Left kidney (tissue), 1 donor: ENCODE measurements at regions not wholly inside any gene's neighbourhood (a gene's known extent, or its start where the extent isn't known, plus 50 kb on each side); places are given as distances from the start of the nearest gene placed in this dataset.

ENCODE experiments used
- DNase-seq: peaks from one replicate; pipeline ENCODE4 v3.0.0-alpha.2; 2013

GRCh38 chr7:136665878-136666509, 202.5 kb upstream of the CHRM2 start:
- DNase-seq: no peak

- DNase-seq: no peak
Observed at GRCh38 chr7:136664537-136664936, 203.9 kb upstream of the CHRM2 start.

GRCh38 chr7:136657482-136657921, 210.9 kb upstream of the CHRM2 start:
- DNase-seq: no peak

DNA sequence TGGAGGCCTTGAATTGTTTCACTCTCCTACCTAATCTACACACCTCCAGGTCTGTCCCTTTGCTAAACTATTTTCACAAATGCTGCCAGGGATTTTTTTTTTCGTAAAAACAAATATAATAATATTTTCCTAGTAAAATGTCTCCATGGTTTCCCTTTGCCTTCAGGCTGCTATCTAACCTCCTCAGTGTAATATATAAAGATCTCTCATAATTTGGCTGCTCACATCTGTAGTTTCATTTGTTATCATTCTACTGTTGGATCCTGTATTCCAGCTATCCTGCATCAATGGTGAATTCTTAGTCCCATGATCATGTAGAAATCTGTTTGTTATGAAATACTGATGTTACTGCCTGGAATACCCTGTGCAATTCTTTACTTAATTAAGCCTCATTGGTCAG, 211.9 kb upstream of the CHRM2 start:
- DNase-seq: no peak

GRCh38 chr7:136655414-136655813, 213.0 kb upstream of the CHRM2 start:
- DNase-seq: no peak

- no peak for DNase-seq
Observed at GRCh38 chr7:136654406-136654805, 214.0 kb upstream of the CHRM2 start.

DNA sequence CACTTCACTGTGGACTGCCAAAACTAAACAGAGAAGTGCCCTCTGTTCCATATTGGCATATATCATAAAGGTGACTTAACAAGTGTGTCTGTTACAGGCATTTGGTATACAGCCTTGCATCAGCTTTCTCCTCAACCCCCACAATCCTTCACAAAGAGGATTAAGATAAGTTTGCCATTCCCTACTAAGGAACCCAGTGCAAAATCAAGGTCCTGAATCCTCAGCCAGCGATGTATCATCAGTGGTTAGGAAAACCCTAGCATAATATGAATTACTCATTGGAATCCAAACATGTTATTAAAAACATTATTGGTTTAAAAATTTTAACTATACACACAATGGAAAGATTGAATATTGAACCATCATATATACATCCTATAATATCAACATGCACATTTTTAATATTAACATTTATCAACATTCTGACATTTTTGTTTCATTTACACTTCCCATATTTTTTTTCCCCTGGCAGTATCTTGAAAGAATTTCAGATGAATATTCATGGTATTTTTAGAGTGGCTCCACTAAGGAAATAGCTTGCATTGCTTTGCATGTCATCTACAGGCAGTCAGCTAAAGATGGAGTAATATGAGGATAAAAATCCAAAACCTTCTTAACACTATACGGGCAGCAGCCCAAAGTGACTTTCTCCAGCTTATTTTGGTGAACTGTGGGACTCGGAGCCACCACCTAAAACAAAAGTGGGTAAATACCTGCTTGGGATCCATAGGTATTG, 215.6 kb upstream of the CHRM2 start:
- no peak for DNase-seq

GRCh38 chr7:136640977-136641376, 227.5 kb upstream of the CHRM2 start:
- no peak for DNase-seq

DNA sequence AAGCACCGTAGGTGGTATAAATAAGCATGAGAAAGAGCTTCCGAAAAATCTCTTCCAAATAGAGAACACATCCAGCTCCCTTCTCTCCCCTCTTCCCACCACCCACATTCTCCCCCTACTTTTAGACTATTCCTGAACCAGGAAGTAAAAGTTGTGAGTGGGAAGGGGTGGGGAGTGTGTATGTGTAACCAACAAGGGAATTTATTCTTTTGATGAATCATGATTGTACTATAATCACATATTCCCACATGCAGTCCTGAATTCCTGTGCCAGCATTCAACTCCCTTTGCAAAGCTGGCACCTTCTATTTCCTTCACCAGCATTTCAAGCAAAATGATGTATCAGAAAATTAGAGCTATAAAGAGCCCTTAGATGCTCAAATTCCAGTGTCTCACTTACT, 230.6 kb upstream of the CHRM2 start:
- DNase-seq: no peak

DNA sequence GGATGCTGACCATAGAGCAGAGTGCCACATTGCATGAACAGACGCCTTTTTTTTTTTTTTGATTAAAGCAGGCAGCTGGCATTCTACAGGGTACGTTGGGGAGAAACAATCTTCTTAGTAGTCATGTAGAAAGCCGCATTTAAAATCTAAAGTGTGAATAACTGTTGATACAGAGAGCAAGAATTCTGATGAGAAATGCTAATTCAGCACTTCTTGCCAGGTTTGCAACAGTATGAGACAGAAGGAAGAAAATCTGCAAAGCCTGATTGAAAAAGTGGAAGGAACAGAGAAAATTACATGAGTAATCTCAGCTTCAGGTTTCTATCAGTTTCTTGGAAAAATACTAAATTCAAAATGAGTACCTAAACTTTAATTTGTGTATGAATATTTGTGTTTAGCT, 232.7 kb upstream of the CHRM2 start:
- DNase-seq: no peak

DNA sequence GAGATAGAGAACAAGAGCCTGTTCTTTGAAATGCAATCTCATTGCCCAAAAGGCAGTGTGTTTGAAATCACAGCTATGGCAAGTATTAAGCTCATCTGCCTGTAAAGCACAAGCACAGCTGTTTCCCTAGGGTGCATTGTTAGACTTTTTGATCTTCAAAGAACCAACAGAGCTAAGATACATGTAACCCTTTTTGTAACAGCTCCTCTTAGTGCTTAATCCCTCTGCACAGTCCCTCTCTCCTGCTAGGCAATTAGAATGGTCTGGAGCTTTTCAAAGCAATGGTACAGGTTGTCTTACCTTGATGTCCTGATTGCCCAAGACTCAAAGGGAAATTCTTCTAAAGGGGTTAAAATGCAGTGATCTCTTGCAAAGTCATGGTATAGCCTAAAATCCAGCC, 249.6 kb upstream of the CHRM2 start:
- no peak for DNase-seq

DNA sequence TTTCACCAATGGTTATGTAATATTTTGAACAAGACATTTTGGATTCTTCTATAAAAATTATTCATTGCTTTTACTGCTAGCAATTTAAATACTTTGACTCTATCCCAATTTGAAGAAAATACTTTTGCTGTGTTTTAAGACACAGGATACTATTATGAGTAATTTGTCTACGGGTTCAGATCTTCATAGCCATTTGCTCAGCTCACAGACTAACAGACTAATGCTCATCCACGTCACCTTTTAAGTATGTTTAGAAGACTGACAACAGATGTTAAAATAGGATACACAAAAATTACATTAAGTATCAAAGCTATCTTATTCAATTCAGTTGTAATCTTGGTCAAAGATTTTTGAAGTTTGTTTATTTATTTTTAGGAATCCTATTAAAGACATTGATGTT, 251.3 kb upstream of the CHRM2 start:
- no peak for DNase-seq

DNA sequence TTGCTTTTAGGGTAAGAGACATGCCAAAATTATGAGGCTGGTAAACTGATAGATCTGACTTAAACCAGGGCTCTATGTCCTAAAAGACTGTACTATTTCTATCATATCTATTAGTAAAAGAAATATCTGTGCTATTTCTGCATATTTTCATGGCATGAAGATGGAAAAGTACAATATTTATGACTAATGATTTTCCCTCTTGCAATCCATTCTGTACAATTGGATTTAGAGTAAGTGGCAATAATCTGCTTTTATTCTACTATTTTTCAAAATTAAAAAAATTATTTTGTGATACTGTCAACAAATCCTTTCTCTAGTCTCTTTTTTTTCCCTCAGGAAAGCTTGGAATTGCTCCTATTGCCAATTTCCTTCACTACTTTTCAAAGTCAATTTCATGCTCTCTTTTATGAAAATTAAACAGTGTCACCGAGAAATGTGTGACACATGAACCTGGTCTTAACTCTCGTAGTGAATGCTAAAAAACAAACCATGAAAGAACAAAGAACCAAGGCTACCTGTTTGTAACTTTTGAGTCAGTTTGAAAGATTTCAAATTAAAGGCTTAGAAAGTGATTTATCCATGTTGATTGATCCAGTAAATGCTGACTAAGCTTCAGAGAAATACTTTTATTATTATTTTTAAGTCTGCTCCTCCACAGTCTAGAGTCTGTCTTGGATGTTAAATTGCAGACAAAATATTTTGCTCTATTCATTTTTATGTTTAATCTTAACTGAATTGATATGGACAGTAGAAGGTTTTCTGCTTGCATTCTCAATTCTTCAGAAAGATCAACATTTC, 262.7 kb upstream of the CHRM2 start:
- no peak for DNase-seq

GRCh38 chr7:136601772-136602171, 266.7 kb upstream of the CHRM2 start:
- DNase-seq: no peak

DNA sequence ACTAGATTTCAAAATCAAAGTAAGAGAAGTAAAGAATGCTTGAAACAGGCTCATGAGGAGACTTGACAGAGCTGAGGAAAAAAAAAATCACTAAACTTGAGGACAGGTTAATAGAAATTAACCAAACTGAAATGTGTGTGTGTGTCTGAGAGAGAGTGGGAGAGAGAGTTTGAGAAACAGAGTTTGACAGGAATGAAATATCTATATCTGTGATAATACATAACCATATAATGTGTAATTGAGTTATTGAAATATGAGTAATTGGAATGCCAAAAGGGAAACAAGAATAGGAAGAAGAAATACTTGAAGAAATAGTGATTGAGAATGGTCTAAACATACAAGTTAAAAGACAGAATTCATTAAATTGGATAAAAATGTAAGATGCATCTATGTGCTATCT, 268.0 kb upstream of the CHRM2 start:
- no peak for DNase-seq

DNA sequence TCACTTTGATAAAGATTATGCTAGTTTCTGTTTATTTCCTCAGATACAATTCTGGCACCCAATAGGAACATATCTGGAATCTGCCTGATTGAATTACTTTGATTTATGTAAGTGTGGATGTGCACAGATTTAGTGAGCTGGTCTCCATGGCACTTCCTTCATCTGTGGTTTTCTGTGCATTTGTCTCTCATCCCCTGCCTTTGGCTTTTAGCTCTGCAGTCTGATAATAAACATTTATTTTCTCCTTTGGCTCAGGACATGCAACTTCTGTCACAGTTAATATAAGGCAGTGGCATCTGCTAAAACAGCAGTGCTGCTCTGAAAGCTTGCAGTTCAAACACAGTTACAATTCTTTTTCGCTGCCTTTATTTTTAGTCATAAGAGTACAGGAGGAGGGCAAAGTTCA, 273.7 kb upstream of the CHRM2 start:
- no peak for DNase-seq

DNA sequence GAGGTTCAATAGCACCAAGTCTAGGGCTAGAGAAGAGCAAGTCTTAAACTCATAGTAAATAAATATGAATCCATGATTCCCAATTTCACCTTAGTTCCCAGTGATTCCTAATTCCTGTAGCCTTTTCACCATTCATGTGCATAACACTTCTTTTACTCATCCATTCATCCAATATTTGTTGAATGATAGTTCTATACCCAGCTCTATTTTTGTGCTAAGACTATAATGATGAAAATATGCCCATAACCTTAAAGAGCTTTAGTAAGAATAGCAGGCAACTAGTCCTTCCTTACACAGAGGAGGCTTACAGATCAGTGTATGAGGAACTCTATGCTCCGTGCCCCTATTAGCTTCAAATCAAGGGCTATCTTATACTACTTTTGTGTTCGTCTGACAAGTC, 280.2 kb upstream of the CHRM2 start:
- DNase-seq: no peak

- DNase-seq: no peak
Observed at GRCh38 chr7:136585954-136586670, 282.3 kb upstream of the CHRM2 start.

- no peak for DNase-seq
Observed at GRCh38 chr7:136566491-136566890, 302.0 kb upstream of the CHRM2 start.

DNA sequence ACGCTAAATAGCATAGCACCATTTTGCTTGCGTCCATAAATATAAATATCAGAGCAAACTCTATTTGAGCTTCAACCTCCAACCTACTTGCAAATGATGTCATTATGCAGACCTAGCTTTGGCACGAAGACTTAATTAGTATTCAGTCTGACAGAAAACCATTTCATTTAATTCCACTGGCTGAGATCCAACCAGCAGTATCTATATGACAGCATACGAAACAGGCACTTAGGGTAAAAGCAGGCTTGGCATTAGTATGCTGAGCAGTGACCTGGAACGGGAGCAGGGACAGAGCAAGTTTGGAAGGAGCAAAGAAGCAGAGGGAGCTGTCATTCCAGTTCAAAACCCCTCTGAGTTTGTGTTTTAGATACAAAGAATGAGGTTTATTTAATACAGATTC, 312.5 kb upstream of the CHRM2 start:
- DNase-seq: no peak

DNA sequence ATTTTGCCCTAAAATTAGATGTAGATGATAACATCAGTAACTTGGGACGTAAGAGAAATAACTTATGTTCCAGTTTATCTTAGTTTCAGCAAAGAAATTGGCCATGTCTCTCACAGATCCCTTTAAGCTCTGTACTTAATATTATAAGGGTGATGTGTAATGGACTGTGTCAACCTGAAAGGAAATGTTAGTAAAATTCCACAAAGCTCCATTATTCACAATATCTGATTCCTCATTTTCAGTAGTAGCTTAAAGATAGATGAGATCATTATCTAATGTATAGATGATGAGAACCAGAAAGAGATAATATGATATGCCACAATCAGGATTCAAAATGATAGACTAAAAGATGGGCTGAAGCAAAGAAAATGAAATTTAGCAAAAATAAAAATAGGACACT, 316.8 kb upstream of the CHRM2 start:
- DNase-seq: no peak

DNA sequence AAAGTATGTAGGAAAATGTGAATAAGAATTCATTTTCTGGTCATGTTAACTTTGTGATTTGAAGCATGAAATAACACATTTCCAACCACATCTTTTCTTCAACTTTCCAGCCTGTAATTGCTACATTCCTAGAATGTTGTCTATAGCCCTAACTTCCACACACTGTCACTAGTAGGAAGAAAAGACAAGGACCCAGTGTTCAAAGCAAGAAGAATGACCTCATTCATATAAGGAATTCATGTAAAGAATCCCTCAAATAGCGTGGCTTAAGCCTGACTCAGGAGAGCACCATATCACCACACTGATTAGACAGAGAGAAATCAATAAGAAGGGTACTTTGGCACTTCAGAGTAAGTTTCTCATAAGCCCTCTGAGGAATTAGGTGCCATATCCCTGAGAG, 318.7 kb upstream of the CHRM2 start:
- DNase-seq: no peak

GRCh38 chr7:136533732-136534131, 334.7 kb upstream of the CHRM2 start:
- DNase-seq: no peak
